ENCODE measurements at regions not wholly inside any gene's neighbourhood (a gene's known extent, or its start where the extent isn't known, plus 50 kb on each side); places are given as distances from the start of the nearest gene placed in this dataset.
"Not testable (repeated sequence)": the region's sequence is repeated elsewhere in the genome, so short reads cannot be mapped to it uniquely, and the experiment has no call there.

DNA sequence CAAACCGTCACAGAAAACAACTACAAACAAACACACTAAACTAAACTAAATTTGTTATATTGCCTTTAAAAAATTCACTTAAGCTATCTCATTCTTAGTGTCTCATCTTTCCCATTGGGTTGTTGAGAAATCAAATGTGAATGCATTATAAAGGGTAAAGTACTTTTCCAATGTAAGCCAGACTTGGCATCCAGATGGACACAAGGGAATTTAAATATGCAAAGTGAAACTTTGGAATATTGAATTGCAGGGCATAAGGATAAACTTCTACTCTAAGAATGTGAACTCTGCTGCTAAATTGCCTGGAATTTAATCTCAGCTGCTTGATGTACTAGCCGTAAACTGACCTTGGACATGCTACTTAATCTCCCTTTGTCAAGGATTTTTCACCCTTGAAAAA lies 1554.6 kb downstream of the CDH8 start:
- DNase-seq, result no peak

DNA sequence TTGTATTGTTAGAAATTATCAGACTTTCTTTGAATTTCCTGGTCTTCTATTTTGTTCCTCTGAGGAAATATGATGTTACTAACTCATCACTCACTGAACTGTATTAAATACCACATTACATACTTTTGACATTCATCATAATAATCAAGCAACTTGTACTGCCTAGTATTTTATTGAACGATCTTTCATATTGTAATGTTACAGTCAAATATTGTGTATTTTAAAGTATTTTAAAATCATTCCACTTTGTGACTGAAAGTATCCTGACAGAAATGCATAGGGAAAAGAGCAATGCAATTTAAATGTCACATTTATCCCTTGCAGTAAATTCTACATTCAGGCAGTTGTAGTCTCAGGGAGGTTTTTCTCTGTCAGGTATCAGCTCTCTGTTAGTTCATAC lies 1557.4 kb downstream of the CDH8 start:
- no peak for DNase-seq

DNA sequence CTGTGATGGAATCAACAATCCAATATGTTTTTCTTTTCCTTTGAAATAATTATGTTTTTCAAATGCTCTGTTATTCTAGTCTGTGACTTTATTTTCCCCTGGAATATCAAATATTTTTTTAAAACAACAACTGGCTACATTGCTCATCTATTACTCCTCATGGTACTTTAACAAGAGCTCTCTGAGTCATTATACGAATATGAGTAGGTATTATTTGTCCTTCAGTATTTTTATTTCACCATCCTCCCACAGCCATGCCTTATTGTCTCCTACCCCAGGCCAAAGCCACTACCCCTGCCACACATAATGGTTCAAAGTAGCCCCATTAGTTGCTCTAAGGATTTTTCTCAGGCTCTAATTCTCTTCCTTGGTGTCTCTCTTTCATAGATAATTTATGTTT lies 1572.3 kb downstream of the CDH8 start:
- no peak for DNase-seq

DNA sequence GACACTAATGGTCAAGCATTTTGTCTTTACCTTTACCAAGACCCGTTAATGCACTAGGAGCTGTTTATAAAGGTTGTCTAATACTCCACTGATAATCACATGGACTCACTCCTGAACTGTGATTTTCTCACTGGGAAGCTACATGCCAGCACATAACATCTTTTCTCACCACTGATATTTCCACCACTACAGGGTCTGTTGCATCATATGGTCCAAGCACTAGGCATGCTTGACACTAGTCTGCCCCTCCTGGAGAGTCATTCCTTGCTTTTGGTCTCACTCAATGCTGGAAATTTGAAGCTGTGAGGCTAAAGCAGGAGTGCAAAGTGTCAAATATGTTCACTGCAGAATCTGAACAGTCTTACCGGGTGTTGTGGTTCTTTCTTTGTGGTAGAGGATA lies 1576.8 kb downstream of the CDH8 start:
- no peak for DNase-seq

DNA sequence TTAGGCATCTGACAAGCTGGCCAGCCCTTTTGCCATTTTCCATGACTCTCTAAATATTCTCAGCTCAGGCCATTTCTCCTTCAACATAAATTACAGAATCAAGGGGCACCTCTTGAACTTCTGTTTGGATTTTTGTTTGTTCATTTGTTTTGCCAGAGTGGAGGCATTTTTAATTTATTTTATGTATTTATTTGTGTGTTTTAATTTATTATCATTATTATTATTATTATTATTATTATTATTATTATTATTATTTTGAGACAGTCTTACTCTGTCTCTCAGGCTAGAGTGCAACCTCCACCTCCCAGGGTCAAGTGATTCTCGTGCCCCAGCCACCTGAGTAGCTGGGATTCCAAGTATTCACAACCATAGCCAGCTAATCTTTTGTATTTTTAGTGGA lies 1578.0 kb downstream of the CDH8 start:
- no peak for DNase-seq

DNA sequence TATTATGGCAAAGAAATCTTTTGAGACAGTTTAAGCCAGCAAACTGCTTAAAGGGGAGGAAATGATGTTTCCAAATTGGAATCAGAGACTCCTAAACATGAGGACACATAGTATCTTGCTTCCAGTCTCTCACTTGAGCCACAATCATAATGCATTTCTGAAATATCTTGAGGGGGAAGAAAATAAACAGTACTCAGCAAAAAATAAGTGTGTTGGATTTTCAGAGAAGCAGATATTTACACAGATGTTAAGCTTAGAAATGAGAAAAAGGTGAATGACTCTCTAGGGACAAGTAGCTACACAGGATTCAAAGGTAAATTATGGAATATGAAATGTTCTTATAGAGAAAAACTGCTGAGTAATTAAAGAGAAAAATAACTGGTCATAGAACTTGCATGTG lies 1583.6 kb downstream of the CDH8 start:
- DNase-seq, result no peak

DNA sequence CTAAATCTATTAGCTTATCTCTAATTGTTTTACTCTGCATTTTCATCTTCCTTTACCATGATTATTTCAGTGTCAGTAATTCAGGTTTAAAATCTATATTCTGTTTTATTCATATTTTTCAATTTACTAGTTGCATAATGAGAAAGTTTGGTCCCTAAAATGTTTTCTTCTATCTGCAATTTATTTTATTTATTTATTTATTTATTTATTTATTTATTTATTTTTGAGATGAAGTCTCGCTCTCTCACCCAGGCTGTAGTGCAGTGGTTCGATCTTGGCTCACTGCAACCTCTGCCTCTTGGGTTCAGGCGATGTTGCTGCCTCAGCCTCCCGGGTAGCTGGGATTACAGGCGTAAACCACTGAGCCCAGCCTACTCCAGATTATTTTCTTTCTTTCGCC lies 1597.3 kb downstream of the CDH8 start:
- no peak for DNase-seq

DNA sequence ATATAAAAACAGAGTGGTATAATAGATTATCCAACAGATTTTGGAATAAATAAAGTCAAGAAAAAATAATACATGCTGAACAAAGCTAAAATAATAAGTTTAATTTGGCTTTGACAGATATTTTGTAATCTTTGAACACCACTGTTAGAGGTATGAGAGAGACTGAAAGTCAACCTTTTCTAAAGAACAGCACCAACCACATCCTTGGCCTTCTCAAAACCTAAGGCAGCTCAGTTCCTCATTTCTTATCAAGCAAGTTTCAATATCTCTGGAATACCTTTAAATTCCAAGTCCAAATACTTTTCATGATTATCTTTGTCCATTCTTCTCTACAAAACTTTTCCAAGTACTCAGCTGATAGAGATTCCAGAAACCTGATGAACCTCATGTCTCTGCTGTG lies 1603.8 kb downstream of the CDH8 start:
- no peak for DNase-seq

DNA sequence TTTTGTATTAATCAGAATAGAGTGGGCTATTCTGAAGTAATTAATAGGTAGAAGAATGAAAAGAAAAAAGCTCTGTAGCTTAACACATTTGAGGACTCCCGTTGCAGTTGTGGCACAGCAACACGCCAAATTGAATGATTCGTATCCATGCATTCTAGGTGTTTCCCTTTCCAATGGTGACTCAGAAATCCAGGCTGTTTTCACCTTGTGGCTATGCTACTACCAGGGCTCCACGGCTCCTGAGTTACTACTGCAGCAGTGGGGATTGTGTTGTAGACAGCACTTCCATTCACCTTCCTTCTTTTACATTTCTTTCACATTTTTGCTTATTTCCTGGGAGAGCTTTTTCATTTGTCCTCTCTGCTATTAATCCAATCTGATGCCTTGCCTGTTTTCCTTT lies 1616.4 kb downstream of the CDH8 start:
- DNase-seq, result no peak

DNA sequence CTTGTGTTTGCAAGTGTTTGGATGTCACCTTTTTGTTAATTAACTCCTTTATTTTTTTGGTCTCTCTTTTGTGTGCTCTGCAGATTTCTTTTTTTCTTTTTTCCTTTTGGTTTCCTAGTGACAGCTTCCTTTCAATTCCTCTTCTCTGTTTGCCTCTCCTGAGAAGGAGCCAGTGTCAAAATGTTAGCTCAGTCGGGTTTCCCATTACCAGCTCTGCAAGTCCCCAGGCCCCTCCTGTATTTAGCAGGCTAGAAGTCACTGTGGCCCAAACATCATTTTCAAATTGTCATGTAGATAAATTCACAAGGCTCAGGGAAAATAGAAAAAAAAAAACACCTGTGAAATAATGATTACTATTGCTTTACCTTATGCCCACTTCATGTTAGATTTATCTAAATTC lies 1621.6 kb downstream of the CDH8 start:
- no peak for DNase-seq

DNA sequence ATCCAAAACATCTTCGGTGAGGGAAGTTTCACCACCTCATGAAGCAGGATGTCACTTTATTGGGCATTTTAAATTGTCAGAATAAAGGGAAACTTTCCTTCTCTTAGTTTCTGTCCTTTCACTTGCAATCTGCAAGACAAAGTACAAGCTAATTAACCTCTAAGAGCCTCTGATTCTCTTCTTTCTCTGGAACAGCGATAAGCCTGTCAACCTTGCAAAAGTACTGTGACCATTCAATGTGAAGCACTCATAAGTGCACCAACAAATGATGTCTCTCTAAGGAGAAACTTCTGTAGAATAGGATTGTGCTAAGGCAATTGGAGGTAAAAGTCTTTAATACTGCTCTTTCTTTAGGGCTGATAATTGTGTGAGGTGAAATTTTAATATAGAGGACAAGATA lies 1622.3 kb downstream of the CDH8 start:
- DNase-seq, result no peak

DNA sequence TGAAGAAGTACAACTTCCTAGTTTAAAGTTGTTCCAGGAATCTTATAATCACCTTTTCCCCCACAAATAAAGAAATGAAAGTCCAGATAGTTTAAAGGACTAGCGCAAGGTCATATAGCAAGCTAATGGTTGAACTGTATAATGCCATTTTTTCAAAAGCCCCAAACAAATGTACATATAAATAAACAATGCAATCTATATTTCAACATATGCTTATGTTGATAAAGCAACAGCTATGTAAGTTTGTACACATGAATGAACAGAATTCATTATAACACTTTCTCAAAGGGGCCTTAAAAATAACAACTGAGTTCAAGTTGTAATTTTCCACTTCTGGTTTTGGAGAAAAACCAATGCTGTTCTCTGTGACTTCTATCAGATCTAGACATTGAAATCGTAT lies 1628.6 kb downstream of the CDH8 start:
- DNase-seq, result no peak

DNA sequence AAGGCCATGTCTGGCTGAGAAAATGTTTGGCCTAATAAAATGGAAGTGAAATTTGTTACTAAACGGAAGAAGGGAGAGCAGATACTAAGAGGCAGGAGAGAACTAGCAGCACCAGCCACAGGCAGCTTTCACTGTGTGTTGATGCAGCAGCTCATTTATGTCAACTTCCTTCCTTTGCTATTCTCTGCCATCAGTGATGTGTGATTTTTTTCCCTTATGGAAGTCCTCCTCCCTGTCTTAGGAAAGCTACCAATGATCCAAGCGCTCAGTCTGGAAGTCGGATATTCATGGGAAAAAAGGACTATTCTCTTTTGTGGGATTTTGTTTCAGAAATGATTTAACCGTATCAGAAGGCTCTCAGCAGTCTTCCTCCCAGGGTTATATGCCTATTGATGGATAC lies 1629.2 kb downstream of the CDH8 start:
- no peak for DNase-seq

DNA sequence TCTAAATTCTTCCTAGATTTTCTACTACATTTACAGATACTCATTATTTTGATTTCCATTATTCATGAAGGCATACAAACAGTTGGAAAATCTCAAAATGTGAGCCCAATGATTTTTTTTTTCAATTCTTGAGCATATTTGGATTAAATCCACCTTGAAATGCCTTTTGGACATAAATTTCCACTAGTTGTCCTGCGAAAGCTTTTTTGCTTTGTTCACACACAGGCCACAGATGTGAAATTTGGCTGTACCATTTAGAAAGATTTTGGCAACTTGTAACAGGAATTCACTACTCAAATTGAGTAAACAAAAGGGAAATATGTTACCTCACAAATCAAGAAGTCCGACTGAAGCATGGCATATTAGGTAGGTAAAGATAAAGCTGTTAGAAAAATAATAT lies 1631.0 kb downstream of the CDH8 start:
- DNase-seq, result no peak

DNA sequence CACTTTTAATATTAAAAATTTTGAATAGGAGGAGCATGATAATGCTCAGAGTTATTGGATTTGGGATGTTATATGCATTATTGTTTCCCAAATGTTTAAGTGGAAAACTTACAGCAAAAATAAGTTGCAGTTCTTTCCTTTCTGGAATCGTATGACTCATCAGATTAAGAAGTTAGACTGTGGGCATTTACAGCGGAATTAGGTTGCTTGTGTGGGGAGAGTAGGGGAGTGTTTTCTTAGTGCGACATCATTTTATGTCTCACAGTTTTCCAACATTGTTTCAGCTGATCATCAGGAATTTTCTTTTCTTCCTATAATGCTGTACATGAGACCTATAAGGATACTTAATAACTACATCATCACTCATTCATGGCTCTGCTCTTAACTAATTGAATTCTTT lies 1631.8 kb downstream of the CDH8 start:
- DNase-seq, result no peak

DNA sequence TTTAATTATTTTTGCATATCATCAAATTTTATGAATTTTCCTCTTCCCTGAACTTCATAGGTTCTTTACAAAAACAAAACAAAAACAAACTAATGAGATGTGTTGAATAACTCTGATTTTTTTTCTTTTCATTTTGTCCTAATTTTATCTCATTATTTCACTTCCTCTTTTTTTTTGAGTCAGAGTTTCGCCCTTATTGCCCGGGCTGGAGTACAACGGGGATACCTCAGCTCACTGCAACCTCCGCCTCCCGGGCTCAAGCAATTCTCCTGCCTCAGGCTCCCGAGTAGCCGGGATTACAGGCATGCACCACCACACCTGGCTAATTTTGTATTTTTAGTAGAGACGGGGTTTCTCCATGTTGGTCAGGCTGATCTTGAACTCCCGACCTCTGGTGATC lies 1633.3 kb downstream of the CDH8 start:
- DNase-seq, result not testable (repeated sequence)

DNA sequence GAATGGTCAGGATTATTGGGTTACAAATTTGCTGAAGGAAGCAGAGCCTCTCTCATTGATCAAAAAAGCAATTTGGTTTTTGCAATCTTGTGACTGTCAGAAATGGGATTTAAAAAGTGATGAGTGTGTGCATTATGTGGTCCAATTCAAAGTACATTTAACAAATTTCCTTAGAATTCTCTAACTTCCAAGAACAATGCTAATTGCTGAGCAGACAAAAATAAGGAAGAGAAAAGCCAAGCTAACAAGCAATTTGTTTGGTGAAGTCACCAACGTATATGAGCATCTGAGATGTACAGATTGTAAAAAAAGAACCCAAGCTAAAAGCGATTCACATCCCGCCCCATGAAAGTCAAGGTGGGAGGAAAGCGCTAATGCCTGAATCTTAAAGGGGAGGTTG lies 1643.9 kb downstream of the CDH8 start:
- no peak for DNase-seq

DNA sequence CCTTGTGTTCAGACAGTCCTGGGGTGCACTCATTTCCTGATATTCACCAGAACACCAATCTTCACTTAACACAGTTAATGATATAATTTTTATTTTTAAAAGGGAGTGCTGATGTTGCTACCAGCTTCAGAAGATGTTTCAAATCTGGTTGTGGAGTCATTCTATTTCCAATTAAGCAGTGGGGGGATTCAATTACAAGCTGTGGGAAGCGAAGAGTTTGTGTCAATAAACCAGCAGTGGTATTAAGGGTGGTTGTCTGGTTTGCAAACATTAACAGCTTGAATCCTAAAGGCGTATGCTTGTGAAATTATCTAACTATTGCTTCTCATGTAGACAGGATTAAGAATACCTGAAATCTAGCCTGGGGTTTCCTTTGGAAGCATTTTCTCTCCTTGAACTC lies 1637.5 kb upstream of the GOT2 start:
- DNase-seq, result no peak

DNA sequence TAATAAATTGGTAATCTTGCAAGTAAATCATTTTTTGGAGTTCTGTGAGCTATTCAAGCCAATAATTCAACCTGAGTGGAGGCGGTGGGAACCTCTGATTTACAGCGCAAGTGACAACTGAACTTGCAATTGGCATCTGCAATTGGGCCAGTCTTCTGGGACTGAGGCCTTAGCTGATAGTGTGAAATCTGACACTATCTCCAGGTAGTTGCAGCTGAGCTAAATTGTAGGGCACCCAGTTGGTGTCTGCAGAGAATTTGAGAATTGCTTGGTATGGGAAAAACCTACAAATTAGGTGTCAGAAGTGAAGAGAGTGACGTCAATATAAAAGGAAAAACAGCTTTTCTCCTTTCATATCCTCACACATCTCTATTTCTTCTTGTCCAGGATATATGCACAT lies 1633.6 kb upstream of the GOT2 start:
- no peak for DNase-seq

DNA sequence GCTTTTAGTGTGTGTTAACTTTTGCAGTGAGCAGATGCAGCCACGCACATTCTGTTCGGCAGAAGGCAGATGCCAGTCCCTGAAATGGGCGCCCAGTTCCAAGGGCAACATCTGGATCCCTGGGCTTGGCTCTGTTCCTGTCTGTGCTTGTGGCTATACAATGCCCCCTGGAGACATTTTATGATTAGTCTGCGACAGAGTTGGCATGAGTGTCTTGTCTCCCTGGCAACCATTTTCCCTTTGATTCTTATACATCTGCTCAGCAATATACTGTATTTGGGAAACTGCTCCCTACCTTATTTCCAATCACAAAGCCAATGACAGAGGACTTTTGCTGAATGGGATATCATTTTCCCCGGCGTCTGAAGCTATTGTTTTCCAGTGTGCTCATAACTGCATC lies 1629.5 kb upstream of the GOT2 start:
- DNase-seq, result no peak

DNA sequence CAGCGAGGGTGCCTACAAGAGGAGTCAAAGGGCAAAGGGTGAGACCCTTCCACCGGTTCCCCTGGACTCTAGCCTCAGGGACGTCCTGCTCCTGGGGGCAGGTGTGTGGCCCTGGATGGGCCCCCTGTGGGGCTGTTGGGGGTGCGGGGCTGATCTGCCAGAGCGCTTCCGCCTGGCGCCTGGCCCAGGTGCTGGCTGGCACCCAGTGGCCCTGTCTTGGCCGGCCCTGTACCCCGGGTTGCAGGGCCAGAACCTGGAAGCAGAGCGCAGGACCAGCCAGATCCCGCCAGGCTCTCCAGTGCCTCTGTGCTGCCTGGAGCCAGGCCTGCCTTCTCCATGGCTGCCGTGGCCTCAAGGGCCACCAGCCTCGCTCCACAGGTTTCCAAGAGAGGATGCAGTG lies 1625.8 kb upstream of the GOT2 start:
- not testable (repeated sequence) for DNase-seq

DNA sequence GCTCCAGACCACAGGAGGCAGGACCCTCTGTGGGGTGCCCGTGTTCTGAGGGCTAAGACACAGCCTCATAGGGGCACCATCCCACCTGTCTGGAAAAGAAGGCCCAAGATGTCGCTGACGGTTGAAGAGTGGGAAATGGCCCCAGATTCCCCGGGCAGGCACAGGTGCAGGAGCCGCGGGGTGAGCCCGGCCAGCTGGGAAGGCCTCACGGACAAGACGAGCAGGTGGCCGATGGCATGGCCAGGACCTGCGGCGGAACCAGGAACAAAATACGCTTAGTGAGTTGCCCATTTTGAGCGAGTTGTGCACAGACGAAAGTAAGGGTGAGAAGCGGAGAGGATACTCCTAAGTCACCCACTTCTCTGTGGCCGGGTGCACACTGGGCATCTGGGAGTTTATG lies 1625.3 kb upstream of the GOT2 start:
- DNase-seq, result not testable (repeated sequence)

DNA sequence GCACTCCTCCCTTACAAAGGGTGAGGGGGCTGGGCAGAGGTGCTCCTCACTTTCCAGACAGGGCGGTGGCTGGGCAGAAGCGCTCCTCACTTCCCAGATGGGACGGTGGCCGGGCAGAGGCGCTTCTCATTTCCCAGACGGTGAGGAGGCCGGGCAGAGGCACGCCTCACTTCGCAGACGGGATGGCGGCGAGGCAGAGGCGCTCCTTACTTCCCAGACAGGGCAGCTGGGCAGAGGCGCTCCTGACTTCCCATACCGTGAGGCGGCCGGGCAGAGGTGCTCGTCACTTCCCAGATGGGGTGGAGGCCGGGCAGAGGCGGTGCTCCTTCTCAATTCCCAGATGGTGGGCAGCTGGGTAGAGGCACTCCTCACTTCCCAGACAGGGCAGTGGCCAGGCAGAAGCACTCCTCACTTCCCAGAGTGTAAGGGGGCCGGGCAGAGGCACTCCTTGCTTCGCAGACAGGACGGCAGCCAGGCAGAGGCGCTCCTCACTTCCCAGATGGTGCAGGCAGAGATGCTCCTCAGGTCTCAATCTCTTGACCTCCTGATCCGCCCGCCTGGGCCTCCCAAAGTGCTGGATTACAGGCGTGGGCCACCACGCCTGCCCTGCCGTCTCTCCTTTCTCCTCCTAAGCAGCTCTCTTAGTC lies 1623.9 kb upstream of the GOT2 start:
- DNase-seq, result not testable (repeated sequence)

DNA sequence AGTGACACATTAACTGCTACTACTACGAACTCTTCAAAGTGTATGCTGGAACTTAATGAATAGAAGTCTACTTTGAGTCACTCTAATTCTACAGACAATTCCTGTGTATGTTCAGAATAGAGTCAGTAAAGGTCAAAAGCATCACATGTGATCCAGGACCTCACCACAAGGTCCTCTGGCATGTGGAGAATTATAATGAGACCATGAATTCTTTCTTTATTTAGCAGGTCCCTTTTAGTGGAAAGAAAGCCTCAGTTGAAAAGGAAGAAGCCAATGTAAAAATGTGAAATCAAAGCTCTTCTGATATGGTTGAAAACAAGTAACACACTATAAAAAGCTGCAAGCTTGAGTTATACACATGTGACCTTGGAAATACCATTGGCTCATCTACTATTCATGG lies 1612.1 kb upstream of the GOT2 start:
- no peak for DNase-seq

DNA sequence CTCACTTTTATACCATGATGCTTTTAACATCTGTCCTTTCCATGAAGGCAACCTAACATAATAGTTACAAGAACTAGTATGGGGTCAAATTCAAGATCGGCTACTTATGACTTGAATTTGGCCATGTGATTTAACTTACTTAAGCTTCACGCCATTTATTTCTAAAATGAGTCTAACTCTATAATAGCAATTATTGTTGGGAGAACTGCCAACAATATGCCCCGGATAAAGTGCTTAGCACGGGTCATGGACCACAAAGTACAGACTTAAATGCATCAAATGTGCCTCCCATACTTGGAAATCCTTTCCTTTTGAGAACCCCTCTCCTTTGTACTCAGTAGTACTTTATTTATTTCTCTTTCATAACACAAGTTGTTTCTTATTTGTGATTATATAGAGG lies 1603.6 kb upstream of the GOT2 start:
- DNase-seq, result no peak

DNA sequence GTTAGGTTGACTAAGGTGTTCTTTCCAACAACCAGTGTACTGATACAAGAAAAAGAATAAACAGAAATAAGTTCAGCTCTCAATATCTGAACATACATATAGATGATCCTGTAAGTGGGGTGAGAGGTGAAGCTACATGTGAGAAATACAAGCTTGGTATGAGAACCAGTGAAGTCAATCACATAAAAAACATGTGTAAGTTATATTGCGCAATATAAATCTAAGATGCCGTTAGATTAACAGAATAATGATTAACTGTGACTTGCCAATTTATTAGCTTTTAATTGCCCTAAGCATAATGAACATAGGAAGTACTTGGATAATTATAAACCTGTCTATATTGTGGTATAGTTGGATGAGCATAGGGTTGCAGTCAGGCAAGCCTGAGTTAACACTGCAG lies 1597.1 kb upstream of the GOT2 start:
- DNase-seq, result no peak
